HCT116 (cell line): ENCODE measurements at regions not wholly inside any gene's neighbourhood (a gene's known extent, or its start where the extent isn't known, plus 50 kb on each side); places are given as distances from the start of the nearest gene placed in this dataset.

Experiments
- ATAC-seq: fragments of 200-7000 bp; cut with Tn5 transposase; 2 replicates; pipeline ENCODE4 v1.9.1; 2020; ENCODE audit warnings: mild to moderate bottlenecking, moderate library complexity
- BruUV-seq: library from RNA; stranded (reverse); fragments of 400-500 nt; replicated peaks from 2 replicates; lab custom pipeline; 2021; lab: Mats Ljungman, UMichigan
- CTCF ChIA-PET: fragments of 300-600 bp; sonication (Branson Sonifier 250); formaldehyde crosslinking; loops from one replicate; lab custom pipeline; 2021; ENCODE audit warnings: antibody characterized with exemption; lab: Charles Lee
- POLR2A ChIA-PET: fragments of 300-600, 350-600 bp; sonication (Branson Sonifier 250); formaldehyde crosslinking; loops from one replicate; lab custom pipeline; 2021; ENCODE audit warnings: antibody characterized with exemption; lab: Charles Lee
- RAD21 ChIA-PET, 2 experiments: fragments of 300-600 bp; sonication (Branson Sonifier 250); formaldehyde crosslinking; loops; one replicate each; lab custom pipeline; 2023; ENCODE audit warnings: low total read pairs in 2 of 2; ENCODE audit not compliant: uncharacterized antibody in 2 of 2, unreplicated experiment in 2 of 2, low non-redundant PET in 1 of 2; lab: Charles Lee
- DNase-seq: peaks from one replicate; pipeline ENCODE4 v3.0.0-alpha.2; 2010; ENCODE audit warnings: low read depth, low spot score
- H2AFZ ChIP-seq: fragments of 200-600 bp; shearing (Covaris generic), sonication (generic); 2 replicates; pipeline ENCODE4 v1.6.1; 2017; ENCODE audit warnings: low read depth, mixed run types, mixed read lengths, antibody characterized with exemption, low read length; ENCODE audit not compliant: poor library complexity, severe bottlenecking
- H3K27ac ChIP-seq: 2 replicates; pipeline ENCODE4 v1.5.1; 2012; ENCODE audit warnings: low read depth, low read length
- H3K27me3 ChIP-seq: fragments of 200-600 bp; sonication (generic); 2 replicates; pipeline ENCODE4 v1.6.1; 2016; ENCODE audit warnings: mixed run types, low read length, mixed read lengths; ENCODE audit not compliant: insufficient read depth
- H3K36me3 ChIP-seq, 2 experiments: fragments of 200-500 bp in 1 of 2; fragments of 200-600 bp in 1 of 2; sonication (Bioruptor generic) in 1 of 2; sonication (generic) in 1 of 2; 2 replicates each; pipeline versions ENCODE4 v1.5.1 to v1.6.1; 2014 to 2016; ENCODE audit warnings: low read length in 2 of 2, inconsistent platforms in 1 of 2, mixed read lengths in 1 of 2, mixed run types in 1 of 2; ENCODE audit not compliant: insufficient read depth in 2 of 2, control insufficient read depth in 1 of 2
- H3K4me1 ChIP-seq, 2 experiments: fragments of 200-600 bp in 1 of 2; sonication (generic) in 1 of 2; 2 replicates each; pipeline versions ENCODE4 v1.5.1 to v1.6.1; 2012 to 2017; ENCODE audit warnings: low read length in 2 of 2, inconsistent platforms in 1 of 2, mild to moderate bottlenecking in 1 of 2, mixed read lengths in 1 of 2, mixed run types in 1 of 2, moderate library complexity in 1 of 2; ENCODE audit not compliant: insufficient read depth in 2 of 2, control insufficient read depth in 1 of 2
- H3K4me2 ChIP-seq: fragments of 200-600 bp; sonication (generic); 2 replicates; pipeline ENCODE4 v1.6.1; 2017; ENCODE audit warnings: mixed run types, low read length, mixed read lengths
- H3K4me3 ChIP-seq, 2 experiments: fragments of 200-600 bp in 1 of 2; sonication (generic) in 1 of 2; replicated peaks in 1 of 2; 2 replicates each; pipeline ENCODE4 v1.5.1; 2011 to 2016; ENCODE audit warnings: low read length in 2 of 2, control low read depth in 1 of 2, low read depth in 1 of 2, mild to moderate bottlenecking in 1 of 2, mixed read lengths in 1 of 2, mixed run types in 1 of 2
- H3K79me2 ChIP-seq: fragments of 200-600 bp; sonication (generic); 2 replicates; pipeline ENCODE4 v1.6.1; 2017; ENCODE audit warnings: mild to moderate bottlenecking, mixed run types, low read length, moderate library complexity, mixed read lengths; ENCODE audit not compliant: insufficient read depth
- H3K9ac ChIP-seq: fragments of 200-600 bp; sonication (generic); 2 replicates; pipeline ENCODE4 v1.6.1; 2016; ENCODE audit warnings: low read length, mixed read lengths
- H3K9me2 ChIP-seq: fragments of 200-600 bp; sonication (generic), shearing (Covaris generic); 2 replicates; pipeline ENCODE4 v1.6.1; 2017; ENCODE audit warnings: mixed run types, mild to moderate bottlenecking, moderate library complexity; ENCODE audit not compliant: insufficient read depth
- H3K9me3 ChIP-seq, 2 experiments: fragments of 200-500 bp in 1 of 2; fragments of 200-600 bp in 1 of 2; sonication (Bioruptor generic) in 1 of 2; sonication (generic) in 1 of 2; 2 replicates each; pipeline ENCODE4 v1.6.1; 2014 to 2017; ENCODE audit warnings: low read length in 2 of 2, mixed read lengths in 2 of 2, inconsistent platforms in 1 of 2, low read depth in 1 of 2, mild to moderate bottlenecking in 1 of 2, mixed run types in 1 of 2, moderate library complexity in 1 of 2; ENCODE audit not compliant: control insufficient read depth in 1 of 2, insufficient read depth in 1 of 2
- H4K20me1 ChIP-seq: fragments of 200-600 bp; sonication (generic), shearing (Covaris generic); 2 replicates; pipeline ENCODE4 v1.6.1; 2017; ENCODE audit warnings: mixed run types, mild to moderate bottlenecking, moderate library complexity; ENCODE audit not compliant: insufficient read depth
- CBX3 ChIP-seq: IDR thresholded peaks from 2 replicates; pipeline ENCODE4 v1.6.1; 2012; ENCODE audit warnings: low read depth
- CEBPB ChIP-seq: IDR thresholded peaks from 2 replicates; pipeline ENCODE4 v1.6.1; 2012; ENCODE audit warnings: low read depth
- EGR1 ChIP-seq: IDR thresholded peaks from 2 replicates; pipeline ENCODE4 v1.6.1; 2012; ENCODE audit warnings: low read depth
- EZH2 ChIP-seq: fragments of 200-600 bp; sonication (generic); IDR thresholded peaks from 2 replicates; pipeline ENCODE4 v1.6.1; 2017; ENCODE audit warnings: antibody characterized with exemption, mixed run types
- EZH2phosphoT487 ChIP-seq: fragments of 200-600 bp; IDR thresholded peaks from 2 replicates; pipeline ENCODE4 v1.6.1; 2018; ENCODE audit warnings: antibody characterized with exemption, borderline replicate concordance
- FOSL1 ChIP-seq: IDR thresholded peaks from 2 replicates; pipeline ENCODE4 v1.6.1; 2012; ENCODE audit warnings: low read depth
- JUND ChIP-seq: IDR thresholded peaks from 2 replicates; pipeline ENCODE4 v1.6.1; 2012
- POLR2AphosphoS5 ChIP-seq: IDR thresholded peaks from 2 replicates; pipeline ENCODE4 v1.6.1; 2011; ENCODE audit warnings: mild to moderate bottlenecking, low read depth, low read length, moderate library complexity
- RAD21 ChIP-seq: IDR thresholded peaks from 2 replicates; pipeline ENCODE4 v1.6.1; 2012; ENCODE audit warnings: low read depth, mild to moderate bottlenecking
- SRF ChIP-seq: IDR thresholded peaks from 2 replicates; pipeline ENCODE4 v1.6.1; 2012; ENCODE audit warnings: low read depth
- TCF7L2 ChIP-seq: IDR thresholded peaks from 2 replicates; pipeline ENCODE4 v1.7.0; 2011; ENCODE audit warnings: borderline replicate concordance, inconsistent platforms; ENCODE audit not compliant: insufficient read depth, insufficient read length; ENCODE audit errors: extremely low read depth
- YY1 ChIP-seq: IDR thresholded peaks from 2 replicates; pipeline ENCODE4 v1.6.1; 2011; ENCODE audit warnings: low read length, low read depth, moderate library complexity, mild to moderate bottlenecking; ENCODE audit not compliant: insufficient replicate concordance; ENCODE audit errors: extremely low read depth
- ZFX ChIP-seq: fragments of 450-650 bp; IDR thresholded peaks from 2 replicates; pipeline ENCODE4 v1.6.1; 2017
- intact Hi-C: fragments of 100-400 bp; cut with micrococcal nuclease; formaldehyde crosslinking; loops from 2 replicates; pipeline ENCODE4 v1.10.0; 2022
- TF ChIP-seq, protein P1 (sequence below): IDR thresholded peaks from 2 replicates; pipeline ENCODE4 v1.6.1; 2012

DNA sequence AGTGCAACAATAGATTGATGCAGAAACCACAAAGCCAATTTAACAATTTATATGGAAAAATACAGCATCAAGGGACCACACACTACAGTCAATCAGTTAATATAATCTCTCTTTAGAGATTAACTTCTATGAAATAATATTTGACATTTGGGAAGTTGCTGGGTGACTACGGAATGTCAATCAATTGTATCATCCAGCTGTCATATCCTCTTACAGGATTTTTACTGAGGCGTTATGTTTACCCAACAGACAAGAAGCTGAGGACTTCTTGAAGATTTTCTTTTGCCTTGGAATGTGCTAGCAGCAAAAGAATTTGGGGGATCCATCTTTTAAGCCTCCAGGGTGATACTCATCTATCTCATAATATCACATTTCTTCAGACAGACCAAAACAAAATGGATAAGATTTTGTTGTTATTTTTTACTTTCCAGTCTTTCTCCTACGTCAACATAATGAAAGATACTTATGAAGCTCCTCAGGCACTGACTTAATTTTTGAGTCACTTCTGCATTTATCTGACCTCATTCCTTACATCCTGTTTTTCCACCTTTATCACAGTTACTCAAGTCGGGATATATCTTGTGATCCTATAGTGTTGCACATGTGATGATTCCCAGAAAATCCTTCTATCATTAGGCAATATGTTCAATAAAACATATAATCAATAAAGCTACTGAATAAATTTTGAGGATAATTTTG, 227.2 kb upstream of the SPHKAP start (continued):
- no peak for TF ChIP-seq CEBPB
- TF ChIP-seq FOSL1 = no peak
- no peak for TF ChIP-seq TCF7L2
- TF ChIP-seq EZH2phosphoT487 = no peak
- no peak for TF ChIP-seq POLR2AphosphoS5
- no peak for TF ChIP-seq JUND
- no peak for TF ChIP-seq EGR1
- TF ChIP-seq, all 23 proteins: peak for 0

DNA sequence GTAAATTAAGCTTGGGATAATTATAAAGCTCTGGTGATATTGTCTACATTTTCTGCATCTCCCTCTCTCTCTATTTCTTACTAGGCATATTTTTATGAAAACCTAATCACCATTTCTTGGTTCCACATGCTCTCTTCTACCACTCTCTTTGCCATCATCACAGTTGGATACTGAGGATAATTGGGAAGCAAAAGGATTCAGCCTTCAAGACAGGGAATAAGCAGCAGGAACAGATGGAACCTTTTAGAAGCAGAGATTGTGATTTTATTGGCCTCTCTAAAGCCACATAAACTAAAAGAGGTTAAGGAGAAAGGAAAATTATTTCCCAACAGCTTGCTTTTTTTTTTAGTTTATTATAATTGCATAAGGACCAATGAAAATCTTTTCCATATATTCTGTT, 226.3 kb upstream of the SPHKAP start:
- RAD21 ChIA-PET = no interaction called here
- H3K36me3 ChIP-seq = no peaks in the 10 kb centered on the region
- no peak for DNase-seq
- CTCF ChIA-PET = no interaction called here
- POLR2A ChIA-PET = no interaction called here
- BruUV-seq = no TSS peak
- H3K4me3 ChIP-seq = no peak overlapping the region
- intact Hi-C loops = no loop called here
- H3K79me2 ChIP-seq = no peaks in the 10 kb centered on the region
- no peaks in the 10 kb centered on the region for H3K9me2 ChIP-seq
- H3K4me1 ChIP-seq = no peaks in the 10 kb centered on the region
- no peak overlapping the region for H3K27ac ChIP-seq
- TF ChIP-seq ZFX = no peak
- no peak for TF ChIP-seq RAD21
- no peak for TF ChIP-seq CBX3
- TF ChIP-seq, protein P1, sequence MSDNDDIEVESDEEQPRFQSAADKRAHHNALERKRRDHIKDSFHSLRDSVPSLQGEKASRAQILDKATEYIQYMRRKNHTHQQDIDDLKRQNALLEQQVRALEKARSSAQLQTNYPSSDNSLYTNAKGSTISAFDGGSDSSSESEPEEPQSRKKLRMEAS = no peak
- no peak for TF ChIP-seq EZH2
- TF ChIP-seq SRF = no peak
- no peak for TF ChIP-seq YY1
- no peak overlapping the region for H3K4me2 ChIP-seq
- H3K9me3 ChIP-seq = no peaks in the 10 kb centered on the region
- no peak overlapping the region for H2AFZ ChIP-seq
- no peak for ATAC-seq
- H4K20me1 ChIP-seq = no peaks in the 10 kb centered on the region
- no peak overlapping the region for H3K9ac ChIP-seq
- no peaks in the 10 kb centered on the region for H3K27me3 ChIP-seq
